ENCODE measurements at regions not wholly inside any gene's neighbourhood (a gene's known extent, or its start where the extent isn't known, plus 50 kb on each side); places are given as distances from the start of the nearest gene placed in this dataset.

- Histone ChIP-seq H2BK15ac (ENCODE audit: low read length) (no peak overlapping the region), H4K91ac (replicated peaks; ENCODE audit: insufficient read length, low read length) (no peak overlapping the region), H3K79me1 (ENCODE audit: low read depth, low read length) (no peaks in the 10 kb centered on the region), H3K4ac (replicated peaks; ENCODE audit: insufficient read length, low read depth, low read length) (no peak overlapping the region), H3K14ac (ENCODE audit: insufficient read length) (no peak overlapping the region), H3K9me3 (ENCODE audit: insufficient read depth in 2 of 2, low read depth in 1 of 2, low read length in 1 of 2) (no peaks in the 10 kb centered on the region), H3K4me2 (ENCODE audit: insufficient read depth in 1 of 2, low read depth in 2 of 2, low read length in 2 of 2) (no peak overlapping the region), H2AK5ac (ENCODE audit: low read depth, low read length) (no peak overlapping the region), H3K56ac (replicated peaks; ENCODE audit: insufficient read length, low read depth, low read length) (no peak overlapping the region), H2BK20ac (ENCODE audit: low read length) (no peak overlapping the region), H3K27me3 (replicated peaks in 1 of 4; ENCODE audit: control insufficient read depth in 3 of 4, extremely low read depth in 1 of 4, insufficient read depth in 3 of 4, low read length in 3 of 4) (no peaks in the 10 kb centered on the region), H2BK120ac (replicated peaks; ENCODE audit: low read depth, low read length) (no peak overlapping the region), H3K9ac (replicated peaks in 1 of 4; ENCODE audit: extremely low read depth in 1 of 4, low read depth in 3 of 4, low read length in 3 of 4) (no peak overlapping the region), H3K23ac (ENCODE audit: insufficient read length) (no peak overlapping the region), H2BK12ac (ENCODE audit: low read depth, low read length) (no peak overlapping the region), H4K20me1 (replicated peaks in 1 of 2; ENCODE audit: control insufficient read depth in 1 of 2, insufficient read depth in 2 of 2, low read length in 2 of 2) (no peaks in the 10 kb centered on the region), H3K18ac (ENCODE audit: extremely low read depth, low read length) (no peak overlapping the region), H4K8ac (ENCODE audit: extremely low read depth, insufficient read depth, low read length) (no peak overlapping the region), H2BK5ac (ENCODE audit: low read depth, low read length) (no peak overlapping the region), H3K23me2 (ENCODE audit: low read depth, low read length) (no peaks in the 10 kb centered on the region; the same call in 1 of the 2 replicates), H3K36me3 (ENCODE audit: control insufficient read depth in 2 of 4, insufficient read depth in 4 of 4, low read length in 3 of 4) (no peaks in the 10 kb centered on the region), H3K4me1 (replicated peaks in 1 of 4; ENCODE audit: control insufficient read depth in 3 of 4, insufficient read depth in 4 of 4, low read length in 3 of 4) (no peaks in the 10 kb centered on the region), H3K27ac (ENCODE audit: low read depth, low read length) (no peak overlapping the region), H2AFZ (ENCODE audit: low read length) (no peak overlapping the region), H4K5ac (ENCODE audit: insufficient read length, low read depth, low read length) (no peak overlapping the region), H3K79me2 (ENCODE audit: control insufficient read depth in 1 of 2, insufficient read depth in 2 of 2, low read length in 2 of 2) (no peaks in the 10 kb centered on the region), H3K4me3 (ENCODE audit: extremely low read depth in 1 of 4, insufficient read depth in 2 of 4, low read depth in 3 of 4, low read length in 4 of 4) (no peak overlapping the region)
- DNase-seq (ENCODE audit: low read depth in 1 of 2, low spot score in 2 of 2) = no peak
- CTCF ChIA-PET (ENCODE audit: partially characterized antibody) = no interaction called here
- POLR2A ChIA-PET (ENCODE audit: partially characterized antibody) = no interaction called here
- FAIRE-seq = no peak
- TF ChIP-seq BACH1 (IDR thresholded peaks at IDR 0.05; ENCODE audit: low read length) (no peak), ZNF274 (IDR thresholded peaks at IDR 0.05; ENCODE audit: borderline replicate concordance, extremely low read depth, low read length) (no peak), KDM4A (IDR thresholded peaks at IDR 0.05; ENCODE audit: low read depth, low read length, severe bottlenecking) (no peak), SP1 (IDR thresholded peaks at IDR 0.05; ENCODE audit: low read depth, low read length) (no peak), SP4 (IDR thresholded peaks at IDR 0.05; ENCODE audit: low read length) (no peak), RXRA (IDR thresholded peaks at IDR 0.05; ENCODE audit: insufficient read depth, low read depth, low read length) (no peak), TAF7 (optimal IDR thresholded peaks at IDR 0.05; ENCODE audit: borderline replicate concordance, low read depth, low read length) (no peak), SUZ12 (IDR thresholded peaks at IDR 0.05; ENCODE audit: low read length) (no peak), JUN (IDR thresholded peaks at IDR 0.05; ENCODE audit: low read depth, low read length) (no peak)
Observed at GRCh38 chr15:95584088-95584487, 746.4 kb upstream of the NR2F2 start.

All from H1 (cell line).